ENCODE measurements at regions not wholly inside any gene's neighbourhood (a gene's known extent, or its start where the extent isn't known, plus 50 kb on each side); places are given as distances from the start of the nearest gene placed in this dataset.

- Histone ChIP-seq H3K27me3 (replicated peaks; ENCODE audit: insufficient read depth, low read length) (no peaks in the 10 kb centered on the region), H2AFZ (ENCODE audit: low read length) (no peak overlapping the region), H3K9ac (ENCODE audit: low read length) (no peak overlapping the region), H4K20me1 (ENCODE audit: insufficient read depth, low read length) (no peaks in the 10 kb centered on the region), H3K9me3 (replicated peaks; ENCODE audit: insufficient read depth, low read length) (no peaks in the 10 kb centered on the region), H3K36me3 (replicated peaks; ENCODE audit: insufficient read depth, low read length) (no peaks in the 10 kb centered on the region), H3K4me2 (ENCODE audit: low read depth, low read length) (no peak overlapping the region), H3K4me3 (ENCODE audit: low read length) (no peak overlapping the region), H3K79me2 (ENCODE audit: low read length) (no peaks in the 10 kb centered on the region), H3K9me2 (replicated peaks; ENCODE audit: insufficient read depth, low read length) (no peaks in the 10 kb centered on the region), H3K27ac (ENCODE audit: low read length) (no peak overlapping the region), H3K4me1 (ENCODE audit: low read length) (no peaks in the 10 kb centered on the region), H3F3A (ENCODE audit: insufficient read depth, low read length) (no peaks in the 10 kb centered on the region)
- TF ChIP-seq EZH2phosphoT487 (IDR thresholded peaks at IDR 0.05; ENCODE audit: low read length) = no peak
- no peak for TF ChIP-seq CTCF (IDR thresholded peaks at IDR 0.05; ENCODE audit: low read length)
- TF ChIP-seq EZH2 (optimal IDR thresholded peaks at IDR 0.05; ENCODE audit: low read depth, low read length) = no peak
- DNase-seq = no peak
These were observed 378.8 kb upstream of the NOCT start for GRCh38 chr4:138636781-138637180.

DNA sequence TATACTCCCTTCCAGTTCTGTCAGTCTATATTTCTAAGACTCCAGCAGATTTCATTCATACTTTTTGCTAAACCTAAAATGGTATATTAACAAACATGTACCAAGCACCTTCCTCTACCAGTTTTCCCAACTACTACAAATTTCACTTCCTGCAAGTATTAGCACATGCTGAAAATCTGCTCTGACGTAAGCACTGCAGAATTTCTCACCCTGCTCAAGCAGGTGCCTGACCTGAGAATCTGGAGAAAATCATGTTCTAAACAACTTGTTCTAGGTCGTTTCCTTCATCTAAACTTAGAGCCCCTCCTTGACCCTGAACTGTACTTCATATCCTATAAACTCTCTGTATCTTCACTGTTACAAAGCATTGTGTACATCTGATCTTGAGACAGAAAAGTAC, 380.7 kb upstream of the NOCT start:
- H3K9ac ChIP-seq (ENCODE audit: low read length) = no peak overlapping the region

DNA sequence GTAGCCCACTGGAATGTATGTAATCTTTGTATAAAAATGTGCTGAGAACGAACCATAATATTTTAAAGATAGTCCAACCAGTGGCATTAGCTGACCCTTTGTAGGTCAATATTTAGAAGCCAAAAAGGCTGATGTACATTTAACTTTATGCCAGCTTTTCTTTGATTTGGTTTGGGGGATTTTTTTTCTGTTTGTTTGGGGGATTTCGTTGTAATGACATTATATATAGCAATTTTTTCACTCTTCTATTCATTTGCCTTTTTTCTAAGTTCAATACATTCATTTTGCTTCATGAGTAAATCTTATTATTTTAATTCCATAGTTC, 382.0 kb upstream of the NOCT start:
- H3K9me2 ChIP-seq (replicated peaks; ENCODE audit: insufficient read depth, low read length) = no peaks in the 10 kb centered on the region

More for the DNA sequence above, 380.7 kb upstream of the NOCT start:
- no peaks in the 10 kb centered on the region for H3K79me2 ChIP-seq (ENCODE audit: low read length)
- no peak for TF ChIP-seq CTCF (IDR thresholded peaks at IDR 0.05; ENCODE audit: low read length)
- TF ChIP-seq EZH2phosphoT487 (IDR thresholded peaks at IDR 0.05; ENCODE audit: low read length) = no peak
- no peak for TF ChIP-seq EZH2 (optimal IDR thresholded peaks at IDR 0.05; ENCODE audit: low read depth, low read length)
- H3K36me3 ChIP-seq (replicated peaks; ENCODE audit: insufficient read depth, low read length) = no peaks in the 10 kb centered on the region
- no peaks in the 10 kb centered on the region for H3K4me1 ChIP-seq (ENCODE audit: low read length)
- H3K9me2 ChIP-seq (replicated peaks; ENCODE audit: insufficient read depth, low read length) = no peaks in the 10 kb centered on the region
- H3K4me2 ChIP-seq (ENCODE audit: low read depth, low read length) = no peak overlapping the region
- H4K20me1 ChIP-seq (ENCODE audit: insufficient read depth, low read length) = no peaks in the 10 kb centered on the region
- no peak overlapping the region for H3K27ac ChIP-seq (ENCODE audit: low read length)
- no peaks in the 10 kb centered on the region for H3F3A ChIP-seq (ENCODE audit: insufficient read depth, low read length)
- no peaks in the 10 kb centered on the region for H3K9me3 ChIP-seq (replicated peaks; ENCODE audit: insufficient read depth, low read length)
- no peaks in the 10 kb centered on the region for H3K27me3 ChIP-seq (replicated peaks; ENCODE audit: insufficient read depth, low read length)
- H2AFZ ChIP-seq (ENCODE audit: low read length) = no peak overlapping the region
- no peak for DNase-seq
- no peak overlapping the region for H3K4me3 ChIP-seq (ENCODE audit: low read length)

More for the DNA sequence above, 382.0 kb upstream of the NOCT start:
- Histone ChIP-seq H3K9ac (ENCODE audit: low read length) (no peak overlapping the region), H3K36me3 (replicated peaks; ENCODE audit: insufficient read depth, low read length) (no peaks in the 10 kb centered on the region), H3F3A (ENCODE audit: insufficient read depth, low read length) (no peaks in the 10 kb centered on the region), H3K79me2 (ENCODE audit: low read length) (no peaks in the 10 kb centered on the region), H3K4me2 (ENCODE audit: low read depth, low read length) (no peak overlapping the region), H3K27me3 (replicated peaks; ENCODE audit: insufficient read depth, low read length) (no peaks in the 10 kb centered on the region), H3K27ac (ENCODE audit: low read length) (no peak overlapping the region), H3K9me3 (replicated peaks; ENCODE audit: insufficient read depth, low read length) (no peaks in the 10 kb centered on the region), H3K4me3 (ENCODE audit: low read length) (no peak overlapping the region), H4K20me1 (ENCODE audit: insufficient read depth, low read length) (no peaks in the 10 kb centered on the region), H3K4me1 (ENCODE audit: low read length) (no peaks in the 10 kb centered on the region), H2AFZ (ENCODE audit: low read length) (no peak overlapping the region)
- TF ChIP-seq CTCF (IDR thresholded peaks at IDR 0.05; ENCODE audit: low read length) (no peak), EZH2phosphoT487 (IDR thresholded peaks at IDR 0.05; ENCODE audit: low read length) (no peak), EZH2 (optimal IDR thresholded peaks at IDR 0.05; ENCODE audit: low read depth, low read length) (no peak)
- no peak for DNase-seq
